GM12878 (cell line): ENCODE measurements at regions not wholly inside any gene's neighbourhood (a gene's known extent, or its start where the extent isn't known, plus 50 kb on each side); places are given as distances from the start of the nearest gene placed in this dataset.

ENCODE experiments used
- ATAC-seq: fragments of 200-7000 bp; cut with Tn5 transposase; 3 replicates; pipeline ENCODE4 v1.9.1; 2020; ENCODE audit warnings: mild to moderate bottlenecking, moderate library complexity
- BruUV-seq: library from RNA; stranded (reverse); fragments of 400-500 nt; replicated peaks from 2 replicates; lab custom pipeline; 2021; lab: Mats Ljungman, UMichigan
- CTCF ChIA-PET: fragments of 300-600 bp; sonication (Branson Sonifier 250); formaldehyde crosslinking; extraction: SDS; loops from one replicate; lab custom pipeline; 2021; ENCODE audit warnings: inconsistent platforms; lab: Yijun Ruan, JAX
- POLR2A ChIA-PET: fragments of 350-600 bp; formaldehyde crosslinking; extraction: SDS; loops from one replicate; lab custom pipeline; 2021; ENCODE audit warnings: inconsistent platforms; lab: Charles Lee
- RAD21 ChIA-PET: fragments of 300-600 bp; sonication (Branson Sonifier 250); formaldehyde crosslinking; loops from one replicate; lab custom pipeline; 2023; ENCODE audit warnings: antibody characterized with exemption; ENCODE audit not compliant: unreplicated experiment; lab: Charles Lee
- SMC1A ChIA-PET: fragments of 300-600 bp; sonication (Branson Sonifier 250); formaldehyde crosslinking; loops from one replicate; lab custom pipeline; 2023; ENCODE audit not compliant: unreplicated experiment, uncharacterized antibody; lab: Charles Lee
- DNase-seq: peaks from one replicate; pipeline ENCODE4 v3.0.0-alpha.2; 2011; ENCODE audit warnings: low read depth, low spot score
- FAIRE-seq: peaks from 3 replicates; lab custom pipeline; 2011; peaks lifted over from hg19 to GRCh38; lab: Jason Lieb, UNC
- H2AFZ ChIP-seq: 2 replicates; pipeline ENCODE4 v1.6.0; 2011; ENCODE audit warnings: low read depth, low read length, control low read depth; ENCODE audit not compliant: control insufficient read depth
- H3K27ac ChIP-seq: 2 replicates; pipeline ENCODE4 v1.5.1; 2011; ENCODE audit warnings: control low read depth; ENCODE audit not compliant: control insufficient read depth, insufficient read depth
- H3K27me3 ChIP-seq, 2 experiments: replicated peaks in 1 of 2; 2 replicates each; pipeline versions ENCODE4 v1.6.0 to v1.6.1; 2011; ENCODE audit warnings: low read length in 1 of 2; ENCODE audit not compliant: control insufficient read depth in 2 of 2, insufficient read depth in 2 of 2
- H3K36me3 ChIP-seq, 2 experiments: 2 replicates each; pipeline ENCODE4 v1.5.1; 2011; ENCODE audit warnings: low read length in 1 of 2; ENCODE audit not compliant: control insufficient read depth in 2 of 2, insufficient read depth in 2 of 2
- H3K4me1 ChIP-seq: 2 replicates; pipeline ENCODE4 v1.6.1; 2011; ENCODE audit warnings: mild to moderate bottlenecking, low read length, moderate library complexity, mixed read lengths; ENCODE audit not compliant: control insufficient read depth, insufficient read depth
- H3K4me2 ChIP-seq: 2 replicates; pipeline ENCODE4 v1.6.0; 2011; ENCODE audit warnings: control low read depth; ENCODE audit not compliant: control insufficient read depth, insufficient read depth
- H3K4me3 ChIP-seq: fragments of 200-600 bp; sonication (generic); 2 replicates; pipeline ENCODE4 v1.5.1; 2016
- H3K79me2 ChIP-seq: 2 replicates; pipeline ENCODE4 v1.6.0; 2011; ENCODE audit warnings: low read length; ENCODE audit not compliant: control insufficient read depth, insufficient read depth
- H3K9ac ChIP-seq: 2 replicates; pipeline ENCODE4 v1.8.0; 2011; ENCODE audit warnings: low read length, control low read depth, mixed read lengths; ENCODE audit not compliant: control insufficient read depth, insufficient read depth
- H3K9me3 ChIP-seq: replicated peaks from 3 replicates; pipeline ENCODE4 v1.5.1; 2011; ENCODE audit warnings: mild to moderate bottlenecking, low read length; ENCODE audit not compliant: control insufficient read depth, insufficient read depth
- H4K20me1 ChIP-seq: 2 replicates; pipeline ENCODE4 v1.6.0; 2011; ENCODE audit not compliant: control insufficient read depth, insufficient read depth
- BMI1 ChIP-seq: fragments of 450-650 bp; IDR thresholded peaks from 2 replicates; pipeline ENCODE4 v1.6.1; 2016; ENCODE audit warnings: mild to moderate bottlenecking, moderate library complexity, borderline replicate concordance
- FOXK2 ChIP-seq: fragments of 450-650 bp; IDR thresholded peaks from 2 replicates; pipeline ENCODE4 v1.6.1; 2017; ENCODE audit warnings: mild to moderate bottlenecking, moderate library complexity
- GATAD2B ChIP-seq: fragments of 450-650 bp; conservative IDR thresholded peaks from 2 replicates; pipeline ENCODE4 v1.6.1; 2017; ENCODE audit warnings: low read depth, mild to moderate bottlenecking, moderate library complexity
- JUND ChIP-seq: IDR thresholded peaks from 2 replicates; pipeline ENCODE4 v1.6.1; 2012; ENCODE audit warnings: low read depth, mild to moderate bottlenecking, low read length, improper control_type of control experiment, moderate library complexity
- LARP7 ChIP-seq: fragments of 450-650 bp; IDR thresholded peaks from 2 replicates; pipeline ENCODE4 v1.6.1; 2017; ENCODE audit warnings: mild to moderate bottlenecking
- NFXL1 ChIP-seq: fragments of 450-650 bp; IDR thresholded peaks from 2 replicates; pipeline ENCODE4 v1.6.1; 2017; ENCODE audit warnings: antibody characterized with exemption, mild to moderate bottlenecking, borderline replicate concordance
- NFYB ChIP-seq: IDR thresholded peaks from 2 replicates; pipeline ENCODE4 v1.6.1; 2011; ENCODE audit warnings: low read depth, mild to moderate bottlenecking, low read length, improper control_type of control experiment, moderate library complexity; ENCODE audit not compliant: insufficient read depth
- NRF1 ChIP-seq: conservative IDR thresholded peaks from 2 replicates; pipeline ENCODE4 v1.6.1; 2011; ENCODE audit warnings: mild to moderate bottlenecking, low read depth, low read length, improper control_type of control experiment
- PML ChIP-seq: IDR thresholded peaks from 2 replicates; pipeline ENCODE4 v1.6.1; 2012; ENCODE audit warnings: low read length, inconsistent platforms
- RAD21 ChIP-seq: IDR thresholded peaks from 2 replicates; pipeline ENCODE4 v1.6.1; 2011; ENCODE audit warnings: mild to moderate bottlenecking, low read depth, low read length, moderate library complexity; ENCODE audit not compliant: insufficient read depth
- SMC3 ChIP-seq: IDR thresholded peaks from 2 replicates; pipeline ENCODE4 v1.6.1; 2011; ENCODE audit warnings: low read length, improper control_type of control experiment, borderline replicate concordance
- WRNIP1 ChIP-seq: IDR thresholded peaks from 2 replicates; pipeline ENCODE4 v1.6.1; 2011; ENCODE audit warnings: low read depth, low read length, improper control_type of control experiment, borderline replicate concordance
- YBX1 ChIP-seq: fragments of 450-650 bp; IDR thresholded peaks from 2 replicates; pipeline ENCODE4 v1.6.1; 2016; ENCODE audit warnings: antibody characterized with exemption
- ZZZ3 ChIP-seq: IDR thresholded peaks from 2 replicates; pipeline ENCODE4 v1.6.1; 2011; ENCODE audit warnings: low read depth; ENCODE audit not compliant: control insufficient read depth, insufficient read length
- WGBS: methylation state at CpG from one replicate; pipeline ENCODE4 v1.1.6; 2016; ENCODE audit warnings: low lambda C conversion rate; ENCODE audit not compliant: insufficient replicate concordance, insufficient coverage; ENCODE audit errors: missing lambda C conversion rate; 5-methylcytosine and 5-hydroxymethylcytosine counted together
- in situ Hi-C: fragments of 300-500 bp; cut with MboI; formaldehyde crosslinking; loops from 9 replicates; pipeline ENCODE4 v1.14.3; 2018; ENCODE audit warnings: mixed read lengths
- intact Hi-C: fragments of 100-400 bp; cut with micrococcal nuclease; formaldehyde crosslinking; loops from one replicate; pipeline ENCODE4 v1.14.2; 2022; ENCODE audit not compliant: unreplicated experiment
- TF ChIP-seq, protein P1 (sequence below): fragments of 450-650 bp; IDR thresholded peaks from 2 replicates; pipeline ENCODE4 v1.6.1; 2016; ENCODE audit warnings: mild to moderate bottlenecking

DNA sequence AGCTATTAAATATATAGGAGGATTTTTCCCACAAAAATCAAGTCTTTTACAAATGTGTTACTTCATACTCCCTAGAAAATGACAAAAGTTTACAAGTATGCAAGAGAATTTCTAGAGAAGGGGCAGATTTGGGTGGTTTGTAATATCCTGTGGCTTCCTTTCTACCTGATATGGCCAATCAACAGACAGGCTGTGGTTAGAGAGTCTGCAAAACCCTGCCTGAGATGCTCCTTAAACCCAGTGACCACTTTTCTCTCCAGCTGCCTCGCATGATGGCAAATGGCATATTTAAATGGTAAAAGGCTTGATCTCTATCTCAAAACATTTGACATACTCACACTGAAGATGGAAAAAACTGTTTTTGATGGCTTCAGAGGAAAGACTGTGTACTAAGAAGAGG is 550.1 kb upstream of the ZNF462 start:
- no peak overlapping the region for H3K27ac ChIP-seq
- POLR2A ChIA-PET: interaction anchor here (3.5 kb wide), 1 partner anchor 13 kb away, joined by 15 read pairs; no protein-coding TSS in a partner anchor
- H4K20me1 ChIP-seq: no peaks in the 10 kb centered on the region
- H3K79me2 ChIP-seq: no peaks in the 10 kb centered on the region
- RAD21 ChIA-PET: interaction anchor here (0.8 to 7.5 kb wide), 6 partner anchors 9 to 552 kb away, joined by 3 to 47 read pairs (median 4); no protein-coding TSS in a partner anchor
- DNase-seq (no peak), FAIRE-seq (no peak), ATAC-seq (peak; percentile 53)
- no peak overlapping the region for H3K4me2 ChIP-seq
- H3K27me3 ChIP-seq: no peaks in the 10 kb centered on the region
- TF ChIP-seq NFYB: peak; percentile 72
- no peak for TF ChIP-seq GATAD2B
- intact Hi-C loops (no loop called here), in situ Hi-C loops (no loop called here)
- H2AFZ ChIP-seq: no peak overlapping the region
- H3K9me3 ChIP-seq: no peaks in the 10 kb centered on the region
- no TSS peak for BruUV-seq
- 25% methylated on average over 1 of the region's 1 CpG for WGBS
- H3K4me3 ChIP-seq: no peak overlapping the region
- no peak overlapping the region for H3K9ac ChIP-seq
- CTCF ChIA-PET: interaction anchor here (1.8 kb wide), 1 partner anchor 14 kb away, joined by 10 read pairs; no protein-coding TSS in a partner anchor
- H3K4me1 ChIP-seq: no peaks in the 10 kb centered on the region
- no peaks in the 10 kb centered on the region for H3K36me3 ChIP-seq
- SMC1A ChIA-PET: interaction anchor here (0.7 to 7.6 kb wide), 5 partner anchors 13 to 154 kb away, joined by 3 to 50 read pairs (median 6); no protein-coding TSS in a partner anchor

GRCh38 chr9:106314476-106314875 is 548.5 kb upstream of the ZNF462 start:
- intact Hi-C loops (no loop called here), in situ Hi-C loops (no loop called here)
- H3K4me3 ChIP-seq: no peak overlapping the region
- no peak overlapping the region for H2AFZ ChIP-seq
- H3K27me3 ChIP-seq: no peaks in the 10 kb centered on the region
- no peaks in the 10 kb centered on the region for H3K9me3 ChIP-seq
- no peaks in the 10 kb centered on the region for H3K4me1 ChIP-seq
- H3K79me2 ChIP-seq: no peaks in the 10 kb centered on the region
- no peak for DNase-seq
- ChIA-PET POLR2A (interaction anchor here (1.7 to 3.5 kb wide), 2 partner anchors 11 to 18 kb away, joined by 4 to 15 read pairs; no protein-coding TSS in a partner anchor), CTCF (interaction anchor here (1.8 to 2.7 kb wide), 2 partner anchors 9 to 12 kb away, joined by 10 to 11 read pairs; no protein-coding TSS in a partner anchor), RAD21 (interaction anchor here (1.2 to 7.5 kb wide), 7 partner anchors 12 to 549 kb away, joined by 3 to 47 read pairs (median 5); partner anchors contain the start of gene ZNF462), SMC1A (interaction anchor here (0.9 to 7.6 kb wide), 13 partner anchors 8 to 188 kb away, joined by 3 to 50 read pairs (median 5); no protein-coding TSS in a partner anchor)
- no peak overlapping the region for H3K4me2 ChIP-seq
- 0% methylated on average over 1 of the region's 1 CpG for WGBS
- no peak for FAIRE-seq
- no peaks in the 10 kb centered on the region for H4K20me1 ChIP-seq
- no peak overlapping the region for H3K9ac ChIP-seq
- no peaks in the 10 kb centered on the region for H3K36me3 ChIP-seq
- BruUV-seq: no TSS peak
- ATAC-seq: no peak
- H3K27ac ChIP-seq: no peak overlapping the region
- TF ChIP-seq WRNIP1: no peak
- TF ChIP-seq FOXK2: no peak
- TF ChIP-seq, protein P1, sequence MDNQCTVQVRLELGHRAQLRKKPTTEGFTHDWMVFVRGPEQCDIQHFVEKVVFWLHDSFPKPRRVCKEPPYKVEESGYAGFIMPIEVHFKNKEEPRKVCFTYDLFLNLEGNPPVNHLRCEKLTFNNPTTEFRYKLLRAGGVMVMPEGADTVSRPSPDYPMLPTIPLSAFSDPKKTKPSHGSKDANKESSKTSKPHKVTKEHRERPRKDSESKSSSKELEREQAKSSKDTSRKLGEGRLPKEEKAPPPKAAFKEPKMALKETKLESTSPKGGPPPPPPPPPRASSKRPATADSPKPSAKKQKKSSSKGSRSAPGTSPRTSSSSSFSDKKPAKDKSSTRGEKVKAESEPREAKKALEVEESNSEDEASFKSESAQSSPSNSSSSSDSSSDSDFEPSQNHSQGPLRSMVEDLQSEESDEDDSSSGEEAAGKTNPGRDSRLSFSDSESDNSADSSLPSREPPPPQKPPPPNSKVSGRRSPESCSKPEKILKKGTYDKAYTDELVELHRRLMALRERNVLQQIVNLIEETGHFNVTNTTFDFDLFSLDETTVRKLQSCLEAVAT: no peak
- no peak for TF ChIP-seq PML
- TF ChIP-seq ZZZ3: no peak
- TF ChIP-seq BMI1: no peak
- TF ChIP-seq RAD21: no peak
- no peak for TF ChIP-seq NFXL1
- TF ChIP-seq SMC3: no peak
- no peak for TF ChIP-seq LARP7
- no peak for TF ChIP-seq NRF1
- no peak for TF ChIP-seq JUND
- no peak for TF ChIP-seq YBX1
